HFFc6 (cell line): ENCODE measurements at regions not wholly inside any gene's neighbourhood (a gene's known extent, or its start where the extent isn't known, plus 50 kb on each side); places are given as distances from the start of the nearest gene placed in this dataset.

Experiments used
- DNase-seq: peaks from one replicate; pipeline ENCODE4 v3.0.0-alpha.2; 2018
- H3K27ac Mint-ChIP-seq: 2 replicates; pipeline ENCODE4 v1.8.0; 2020; ENCODE audit warnings: mild to moderate bottlenecking, mixed read lengths
- H3K27me3 Mint-ChIP-seq: 2 replicates; pipeline ENCODE4 v1.8.0; 2021; ENCODE audit warnings: mild to moderate bottlenecking, moderate library complexity, mixed read lengths; ENCODE audit not compliant: insufficient read depth
- H3K36me3 Mint-ChIP-seq: 2 replicates; pipeline ENCODE4 v1.8.0; 2021; ENCODE audit warnings: low read depth, mixed read lengths
- H3K4me1 Mint-ChIP-seq: 2 replicates; pipeline ENCODE4 v1.8.0; 2020; ENCODE audit warnings: low read depth, mixed read lengths
- H3K4me3 Mint-ChIP-seq: 2 replicates; pipeline ENCODE4 v1.8.0; 2020; ENCODE audit warnings: mild to moderate bottlenecking, moderate library complexity, mixed read lengths
- H3K9me3 Mint-ChIP-seq: 2 replicates; pipeline ENCODE4 v1.8.0; 2020; ENCODE audit warnings: mild to moderate bottlenecking, mixed read lengths
- CTCF ChIP-seq: fragments of 200-600 bp; sonication (generic); IDR thresholded peaks from 2 replicates; pipeline ENCODE4 v1.5.0; 2021; ENCODE audit warnings: antibody characterized with exemption, mild to moderate bottlenecking

GRCh38 chr20:48416002-48416401 is 411.8 kb downstream of the PREX1 start:
- Mint-ChIP-seq H3K9me3 (no peaks in the 10 kb centered on the region), H3K4me3 (no peak overlapping the region), H3K4me1 (no peaks in the 10 kb centered on the region), H3K36me3 (no peaks in the 10 kb centered on the region), H3K27me3 (no peaks in the 10 kb centered on the region; the same call in none of the 2 replicates), H3K27ac (no peak overlapping the region)
- no peak for TF ChIP-seq CTCF
- DNase-seq = no peak

- Mint-ChIP-seq H3K36me3 (no peaks in the 10 kb centered on the region), H3K4me3 (no peak overlapping the region), H3K4me1 (no peaks in the 10 kb centered on the region), H3K27ac (no peak overlapping the region), H3K9me3 (no peaks in the 10 kb centered on the region), H3K27me3 (no peaks in the 10 kb centered on the region; the same call in none of the 2 replicates)
- no peak for DNase-seq
- TF ChIP-seq CTCF = no peak
Observed at GRCh38 chr20:48414786-48415185, 413.0 kb downstream of the PREX1 start.

GRCh38 chr20:48411919-48412522 is 415.8 kb downstream of the PREX1 start:
- Mint-ChIP-seq H3K9me3 (no peaks in the 10 kb centered on the region), H3K27me3 (no peaks in the 10 kb centered on the region; the same call in none of the 2 replicates), H3K36me3 (no peaks in the 10 kb centered on the region), H3K27ac (no peak overlapping the region), H3K4me1 (no peaks in the 10 kb centered on the region), H3K4me3 (no peak overlapping the region)
- TF ChIP-seq CTCF = no peak
- DNase-seq = no peak

- Mint-ChIP-seq H3K27ac (no peak overlapping the region), H3K9me3 (no peaks in the 10 kb centered on the region), H3K36me3 (no peaks in the 10 kb centered on the region), H3K27me3 (peaks cover 3% of the 10 kb centered on the region; the same call in 1 of the 2 replicates), H3K4me3 (no peak overlapping the region), H3K4me1 (no peaks in the 10 kb centered on the region)
- no peak for DNase-seq
- TF ChIP-seq CTCF = no peak
Observed at GRCh38 chr20:48411245-48411644, 416.6 kb downstream of the PREX1 start.

- Mint-ChIP-seq H3K4me3 (no peak overlapping the region), H3K27me3 (0 out of 2 replicates have a peak, but pooled peaks cover 3% of the 10 kb centered on the region), H3K36me3 (no peaks in the 10 kb centered on the region), H3K4me1 (no peaks in the 10 kb centered on the region), H3K9me3 (no peaks in the 10 kb centered on the region), H3K27ac (no peak overlapping the region)
- no peak for TF ChIP-seq CTCF
- DNase-seq = no peak
Observed at GRCh38 chr20:48409055-48409615, 418.7 kb downstream of the PREX1 start.
